HCT116 (cell line): ENCODE measurements at regions not wholly inside any gene's neighbourhood (a gene's known extent, or its start where the extent isn't known, plus 50 kb on each side); places are given as distances from the start of the nearest gene placed in this dataset.

Experiments used
- ATAC-seq: fragments of 200-7000 bp; cut with Tn5 transposase; 2 replicates; pipeline ENCODE4 v1.9.1; 2020; ENCODE audit warnings: mild to moderate bottlenecking, moderate library complexity
- BruUV-seq: library from RNA; stranded (reverse); fragments of 400-500 nt; replicated peaks from 2 replicates; lab custom pipeline; 2021; lab: Mats Ljungman, UMichigan
- CTCF ChIA-PET: fragments of 300-600 bp; sonication (Branson Sonifier 250); formaldehyde crosslinking; loops from one replicate; lab custom pipeline; 2021; ENCODE audit warnings: antibody characterized with exemption; lab: Charles Lee
- POLR2A ChIA-PET: fragments of 300-600, 350-600 bp; sonication (Branson Sonifier 250); formaldehyde crosslinking; loops from one replicate; lab custom pipeline; 2021; ENCODE audit warnings: antibody characterized with exemption; lab: Charles Lee
- RAD21 ChIA-PET, 2 experiments: fragments of 300-600 bp; sonication (Branson Sonifier 250); formaldehyde crosslinking; loops; one replicate each; lab custom pipeline; 2023; ENCODE audit warnings: low total read pairs in 2 of 2; ENCODE audit not compliant: uncharacterized antibody in 2 of 2, unreplicated experiment in 2 of 2, low non-redundant PET in 1 of 2; lab: Charles Lee
- DNase-seq: peaks from one replicate; pipeline ENCODE4 v3.0.0-alpha.2; 2010; ENCODE audit warnings: low read depth, low spot score
- H2AFZ ChIP-seq: fragments of 200-600 bp; shearing (Covaris generic), sonication (generic); 2 replicates; pipeline ENCODE4 v1.6.1; 2017; ENCODE audit warnings: low read depth, mixed run types, mixed read lengths, antibody characterized with exemption, low read length; ENCODE audit not compliant: poor library complexity, severe bottlenecking
- H3K27ac ChIP-seq: 2 replicates; pipeline ENCODE4 v1.5.1; 2012; ENCODE audit warnings: low read depth, low read length
- H3K27me3 ChIP-seq: fragments of 200-600 bp; sonication (generic); 2 replicates; pipeline ENCODE4 v1.6.1; 2016; ENCODE audit warnings: mixed run types, low read length, mixed read lengths; ENCODE audit not compliant: insufficient read depth
- H3K36me3 ChIP-seq, 2 experiments: fragments of 200-500 bp in 1 of 2; fragments of 200-600 bp in 1 of 2; sonication (Bioruptor generic) in 1 of 2; sonication (generic) in 1 of 2; 2 replicates each; pipeline versions ENCODE4 v1.5.1 to v1.6.1; 2014 to 2016; ENCODE audit warnings: low read length in 2 of 2, inconsistent platforms in 1 of 2, mixed read lengths in 1 of 2, mixed run types in 1 of 2; ENCODE audit not compliant: insufficient read depth in 2 of 2, control insufficient read depth in 1 of 2
- H3K4me1 ChIP-seq, 2 experiments: fragments of 200-600 bp in 1 of 2; sonication (generic) in 1 of 2; 2 replicates each; pipeline versions ENCODE4 v1.5.1 to v1.6.1; 2012 to 2017; ENCODE audit warnings: low read length in 2 of 2, inconsistent platforms in 1 of 2, mild to moderate bottlenecking in 1 of 2, mixed read lengths in 1 of 2, mixed run types in 1 of 2, moderate library complexity in 1 of 2; ENCODE audit not compliant: insufficient read depth in 2 of 2, control insufficient read depth in 1 of 2
- H3K4me2 ChIP-seq: fragments of 200-600 bp; sonication (generic); 2 replicates; pipeline ENCODE4 v1.6.1; 2017; ENCODE audit warnings: mixed run types, low read length, mixed read lengths
- H3K4me3 ChIP-seq, 2 experiments: fragments of 200-600 bp in 1 of 2; sonication (generic) in 1 of 2; replicated peaks in 1 of 2; 2 replicates each; pipeline ENCODE4 v1.5.1; 2011 to 2016; ENCODE audit warnings: low read length in 2 of 2, control low read depth in 1 of 2, low read depth in 1 of 2, mild to moderate bottlenecking in 1 of 2, mixed read lengths in 1 of 2, mixed run types in 1 of 2
- H3K79me2 ChIP-seq: fragments of 200-600 bp; sonication (generic); 2 replicates; pipeline ENCODE4 v1.6.1; 2017; ENCODE audit warnings: mild to moderate bottlenecking, mixed run types, low read length, moderate library complexity, mixed read lengths; ENCODE audit not compliant: insufficient read depth
- H3K9ac ChIP-seq: fragments of 200-600 bp; sonication (generic); 2 replicates; pipeline ENCODE4 v1.6.1; 2016; ENCODE audit warnings: low read length, mixed read lengths
- H3K9me2 ChIP-seq: fragments of 200-600 bp; sonication (generic), shearing (Covaris generic); 2 replicates; pipeline ENCODE4 v1.6.1; 2017; ENCODE audit warnings: mixed run types, mild to moderate bottlenecking, moderate library complexity; ENCODE audit not compliant: insufficient read depth
- H3K9me3 ChIP-seq, 2 experiments: fragments of 200-500 bp in 1 of 2; fragments of 200-600 bp in 1 of 2; sonication (Bioruptor generic) in 1 of 2; sonication (generic) in 1 of 2; 2 replicates each; pipeline ENCODE4 v1.6.1; 2014 to 2017; ENCODE audit warnings: low read length in 2 of 2, mixed read lengths in 2 of 2, inconsistent platforms in 1 of 2, low read depth in 1 of 2, mild to moderate bottlenecking in 1 of 2, mixed run types in 1 of 2, moderate library complexity in 1 of 2; ENCODE audit not compliant: control insufficient read depth in 1 of 2, insufficient read depth in 1 of 2
- H4K20me1 ChIP-seq: fragments of 200-600 bp; sonication (generic), shearing (Covaris generic); 2 replicates; pipeline ENCODE4 v1.6.1; 2017; ENCODE audit warnings: mixed run types, mild to moderate bottlenecking, moderate library complexity; ENCODE audit not compliant: insufficient read depth
- CBX3 ChIP-seq: IDR thresholded peaks from 2 replicates; pipeline ENCODE4 v1.6.1; 2012; ENCODE audit warnings: low read depth
- CEBPB ChIP-seq: IDR thresholded peaks from 2 replicates; pipeline ENCODE4 v1.6.1; 2012; ENCODE audit warnings: low read depth
- EGR1 ChIP-seq: IDR thresholded peaks from 2 replicates; pipeline ENCODE4 v1.6.1; 2012; ENCODE audit warnings: low read depth
- EZH2 ChIP-seq: fragments of 200-600 bp; sonication (generic); IDR thresholded peaks from 2 replicates; pipeline ENCODE4 v1.6.1; 2017; ENCODE audit warnings: antibody characterized with exemption, mixed run types
- EZH2phosphoT487 ChIP-seq: fragments of 200-600 bp; IDR thresholded peaks from 2 replicates; pipeline ENCODE4 v1.6.1; 2018; ENCODE audit warnings: antibody characterized with exemption, borderline replicate concordance
- POLR2A ChIP-seq: IDR thresholded peaks from 2 replicates; pipeline ENCODE4 v1.7.0; 2011; ENCODE audit warnings: borderline replicate concordance; ENCODE audit not compliant: insufficient read depth, insufficient read length; ENCODE audit errors: extremely low read depth
- POLR2AphosphoS5 ChIP-seq: IDR thresholded peaks from 2 replicates; pipeline ENCODE4 v1.6.1; 2011; ENCODE audit warnings: mild to moderate bottlenecking, low read depth, low read length, moderate library complexity
- SIN3A ChIP-seq: IDR thresholded peaks from 2 replicates; pipeline ENCODE4 v1.6.1; 2012; ENCODE audit warnings: low read depth
- SP1 ChIP-seq: IDR thresholded peaks from 2 replicates; pipeline ENCODE4 v1.6.1; 2012; ENCODE audit warnings: low read depth
- YY1 ChIP-seq: IDR thresholded peaks from 2 replicates; pipeline ENCODE4 v1.6.1; 2011; ENCODE audit warnings: low read length, low read depth, moderate library complexity, mild to moderate bottlenecking; ENCODE audit not compliant: insufficient replicate concordance; ENCODE audit errors: extremely low read depth
- intact Hi-C: fragments of 100-400 bp; cut with micrococcal nuclease; formaldehyde crosslinking; loops from 2 replicates; pipeline ENCODE4 v1.10.0; 2022
- TF ChIP-seq, protein P1 (sequence below): IDR thresholded peaks from 2 replicates; pipeline ENCODE4 v1.6.1; 2012
- TF ChIP-seq, protein P2 (sequence below): IDR thresholded peaks from 2 replicates; pipeline ENCODE4 v1.6.1; 2011; ENCODE audit warnings: mild to moderate bottlenecking, low read length, moderate library complexity; ENCODE audit not compliant: insufficient replicate concordance; ENCODE audit errors: extremely low read depth

DNA sequence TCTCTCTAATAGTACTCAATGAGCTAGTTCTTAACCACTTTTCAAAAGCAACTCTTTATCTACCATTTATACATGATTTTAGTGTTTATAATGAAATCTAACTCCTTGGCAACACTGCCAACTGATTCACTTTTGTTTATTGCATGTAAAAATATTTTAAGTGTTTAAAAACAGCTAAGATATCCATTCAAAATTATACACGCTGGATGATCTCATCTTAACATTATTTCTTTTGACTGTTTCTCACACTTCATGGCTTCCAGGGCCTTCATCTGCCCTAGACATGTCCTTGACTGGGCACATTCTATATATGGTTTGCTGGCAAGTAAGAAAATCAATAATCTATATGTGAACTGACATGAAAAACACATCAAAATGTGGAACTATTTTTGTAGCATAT, 414.6 kb upstream of the LUZP2 start:
- peaks cover 16 to 44% of the 10 kb centered on the region in 2 experiments; a peak in 3 of 4 replicates for H3K9me3 ChIP-seq
- RAD21 ChIA-PET = no interaction called here
- no peaks in the 10 kb centered on the region for H3K4me1 ChIP-seq
- POLR2A ChIA-PET = no interaction called here
- CTCF ChIA-PET = no interaction called here
- intact Hi-C loops = no loop called here
- H3K4me3 ChIP-seq = no peak overlapping the region
- H3K79me2 ChIP-seq = no peaks in the 10 kb centered on the region
- H4K20me1 ChIP-seq = no peaks in the 10 kb centered on the region
- H3K9me2 ChIP-seq = no peaks in the 10 kb centered on the region
- H3K27ac ChIP-seq = no peak overlapping the region
- DNase-seq = no peak
- no peak for TF ChIP-seq CEBPB
- no peak for TF ChIP-seq POLR2A
- no peak for TF ChIP-seq EZH2phosphoT487
- TF ChIP-seq CBX3 = no peak
- no peak for TF ChIP-seq EZH2
- TF ChIP-seq, protein P1, sequence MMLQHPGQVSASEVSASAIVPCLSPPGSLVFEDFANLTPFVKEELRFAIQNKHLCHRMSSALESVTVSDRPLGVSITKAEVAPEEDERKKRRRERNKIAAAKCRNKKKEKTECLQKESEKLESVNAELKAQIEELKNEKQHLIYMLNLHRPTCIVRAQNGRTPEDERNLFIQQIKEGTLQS = no peak
- no peak for TF ChIP-seq SP1
- TF ChIP-seq, protein P2, sequence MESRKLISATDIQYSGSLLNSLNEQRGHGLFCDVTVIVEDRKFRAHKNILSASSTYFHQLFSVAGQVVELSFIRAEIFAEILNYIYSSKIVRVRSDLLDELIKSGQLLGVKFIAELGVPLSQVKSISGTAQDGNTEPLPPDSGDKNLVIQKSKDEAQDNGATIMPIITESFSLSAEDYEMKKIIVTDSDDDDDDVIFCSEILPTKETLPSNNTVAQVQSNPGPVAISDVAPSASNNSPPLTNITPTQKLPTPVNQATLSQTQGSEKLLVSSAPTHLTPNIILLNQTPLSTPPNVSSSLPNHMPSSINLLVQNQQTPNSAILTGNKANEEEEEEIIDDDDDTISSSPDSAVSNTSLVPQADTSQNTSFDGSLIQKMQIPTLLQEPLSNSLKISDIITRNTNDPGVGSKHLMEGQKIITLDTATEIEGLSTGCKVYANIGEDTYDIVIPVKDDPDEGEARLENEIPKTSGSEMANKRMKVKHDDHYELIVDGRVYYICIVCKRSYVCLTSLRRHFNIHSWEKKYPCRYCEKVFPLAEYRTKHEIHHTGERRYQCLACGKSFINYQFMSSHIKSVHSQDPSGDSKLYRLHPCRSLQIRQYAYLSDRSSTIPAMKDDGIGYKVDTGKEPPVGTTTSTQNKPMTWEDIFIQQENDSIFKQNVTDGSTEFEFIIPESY = no peak
- TF ChIP-seq EGR1 = no peak
- no peak for TF ChIP-seq POLR2AphosphoS5
- TF ChIP-seq YY1 = no peak
- no peak for TF ChIP-seq SIN3A
- no peaks in the 10 kb centered on the region for H3K36me3 ChIP-seq
- no TSS peak for BruUV-seq
- H3K27me3 ChIP-seq = no peaks in the 10 kb centered on the region
- ATAC-seq = no peak
- H3K4me2 ChIP-seq = no peak overlapping the region
- no peak overlapping the region for H3K9ac ChIP-seq
- H2AFZ ChIP-seq = no peak overlapping the region
